Gastrocnemius medialis (tissue), 4 donors: ENCODE measurements at regions not wholly inside any gene's neighbourhood (a gene's known extent, or its start where the extent isn't known, plus 50 kb on each side); places are given as distances from the start of the nearest gene placed in this dataset.

Experiments
- CTCF ChIP-seq, 5 experiments: fragments of 450-650 bp in 3 of 5; fragments of 200-600 bp in 2 of 5; sonication (generic) in 2 of 5; IDR thresholded peaks in 4 of 5; conservative IDR thresholded peaks in 1 of 5; 1 replicate in 4 of 5; 2 replicates in 1 of 5; pipeline ENCODE4 v1.5.1; 2016 to 2019; ENCODE audit warnings: antibody characterized with exemption in 5 of 5, mild to moderate bottlenecking in 3 of 5, moderate library complexity in 3 of 5
- POLR2A ChIP-seq, 2 donors: fragments of 450-650 bp; IDR thresholded peaks; one replicate each; pipeline ENCODE4 v1.6.1; 2017; ENCODE audit warnings: antibody characterized with exemption in 2 of 2, mild to moderate bottlenecking in 2 of 2, moderate library complexity in 2 of 2

- TF ChIP-seq CTCF (IDR thresholded peaks at IDR 0.05 in 4 of 5, conservative IDR thresholded peaks at IDR 0.05 in 1 of 5) (no peak), POLR2A (IDR thresholded peaks at IDR 0.05) (no peak)
These were observed 254.0 kb downstream of the CALCRL start for GRCh38 chr2:187194049-187194448.
